ENCODE measurements at regions not wholly inside any gene's neighbourhood (a gene's known extent, or its start where the extent isn't known, plus 50 kb on each side); places are given as distances from the start of the nearest gene placed in this dataset.

DNA sequence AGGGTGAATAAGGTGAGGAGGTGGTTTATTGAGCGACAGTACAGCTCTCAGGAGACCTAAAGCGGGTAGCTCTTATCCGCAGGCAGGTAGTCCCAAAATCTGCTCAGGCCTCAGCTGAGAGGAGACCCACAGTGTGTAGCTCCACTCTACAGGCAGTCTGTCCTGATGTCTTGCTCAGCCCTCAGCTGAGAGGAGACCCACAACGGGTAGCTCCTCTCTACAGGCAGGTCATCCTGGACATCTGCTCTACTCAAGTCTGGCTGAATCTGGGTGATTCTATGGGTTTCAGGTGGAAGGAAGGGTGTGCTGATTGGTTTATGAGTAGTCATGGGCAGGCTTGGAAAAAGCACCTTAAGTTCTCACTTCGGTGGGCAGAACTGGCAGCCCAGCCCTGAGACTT, 55.6 kb upstream of the ABCB5 start:
- Histone ChIP-seq H3K9me3 (replicated peaks in 1 of 2; ENCODE audit: control insufficient read depth in 1 of 2, insufficient read depth in 1 of 2, low read length in 2 of 2) (peaks cover 0 to 11% of the 10 kb centered on the region in 2 donors), H3K27me3 (ENCODE audit: control insufficient read depth in 2 of 2, insufficient read depth in 2 of 2, low read length in 2 of 2) (no peaks in the 10 kb centered on the region), H2AFZ (ENCODE audit: insufficient read depth, low read depth, low read length, poor library complexity, severe bottlenecking) (no peak overlapping the region), H4K20me1 (ENCODE audit: insufficient read depth, low read length) (no peaks in the 10 kb centered on the region), H3K27ac (ENCODE audit: low read depth in 1 of 2, low read length in 2 of 2) (no peak overlapping the region), H3K79me2 (ENCODE audit: insufficient read depth, low read length) (no peaks in the 10 kb centered on the region), H3K9ac (ENCODE audit: insufficient read depth, low read length, poor library complexity, severe bottlenecking) (no peak overlapping the region), H3K4me2 (replicated peaks; ENCODE audit: extremely low read depth, low read length, poor library complexity, severe bottlenecking) (no peak overlapping the region), H3K4me1 (ENCODE audit: control insufficient read depth in 1 of 2, insufficient read depth in 2 of 2, low read length in 2 of 2) (no peaks in the 10 kb centered on the region), H3K4me3 (replicated peaks in 1 of 3; ENCODE audit: low read depth in 2 of 3, low read length in 3 of 3) (no peak overlapping the region), H3K36me3 (replicated peaks in 1 of 2; ENCODE audit: control insufficient read depth in 1 of 2, insufficient read depth in 2 of 2, low read length in 2 of 2) (no peaks in the 10 kb centered on the region)
- Mint-ChIP-seq H3K9me3 (peaks cover 0 to 4% (median 2%) of the 10 kb centered on the region in 7 donors), H3K4me3 (no peak overlapping the region), H3K4me1 (no peaks in the 10 kb centered on the region), H3K36me3 (no peaks in the 10 kb centered on the region), H3K27me3 (ENCODE audit: low read depth in 3 of 3) (no peaks in the 10 kb centered on the region), H3K27ac (no peak overlapping the region)
- no peak for DNase-seq
- WGBS (ENCODE audit: insufficient coverage) = 100% methylated on average over 4 of the region's 5 CpGs
- TF ChIP-seq CTCF (IDR thresholded peaks at IDR 0.05) = no peak
- intact Hi-C loops (cut with micrococcal nuclease) = no loop called here

- no peak for TF ChIP-seq CTCF (IDR thresholded peaks at IDR 0.05)
- H3K9ac ChIP-seq (ENCODE audit: insufficient read depth, low read length, poor library complexity, severe bottlenecking) = no peak overlapping the region
These were observed 54.9 kb upstream of the ABCB5 start for GRCh38 chr7:20560325-20561180.

More at GRCh38 chr7:20560325-20561180, 54.9 kb upstream of the ABCB5 start:
- WGBS (ENCODE audit: insufficient coverage) = 94% methylated on average over 10 of the region's 16 CpGs
- Mint-ChIP-seq H3K4me3 (no peak overlapping the region), H3K27ac (peak overlapping the region in 2 of 7 donors; percentile 46 to 63), H3K4me1 (no peaks in the 10 kb centered on the region), H3K9me3 (peaks cover 0 to 4% (median 2%) of the 10 kb centered on the region in 7 donors), H3K36me3 (no peaks in the 10 kb centered on the region), H3K27me3 (ENCODE audit: low read depth in 3 of 3) (no peaks in the 10 kb centered on the region)
- no peaks in the 10 kb centered on the region for H4K20me1 ChIP-seq (ENCODE audit: insufficient read depth, low read length)
- H2AFZ ChIP-seq (ENCODE audit: insufficient read depth, low read depth, low read length, poor library complexity, severe bottlenecking) = no peak overlapping the region
- H3K27me3 ChIP-seq (ENCODE audit: control insufficient read depth in 2 of 2, insufficient read depth in 2 of 2, low read length in 2 of 2) = no peaks in the 10 kb centered on the region
- no peaks in the 10 kb centered on the region for H3K36me3 ChIP-seq (replicated peaks in 1 of 2; ENCODE audit: control insufficient read depth in 1 of 2, insufficient read depth in 2 of 2, low read length in 2 of 2)
- no peak for DNase-seq
- no peaks in the 10 kb centered on the region for H3K79me2 ChIP-seq (ENCODE audit: insufficient read depth, low read length)
- peaks cover 0 to 11% of the 10 kb centered on the region in 2 donors for H3K9me3 ChIP-seq (replicated peaks in 1 of 2; ENCODE audit: control insufficient read depth in 1 of 2, insufficient read depth in 1 of 2, low read length in 2 of 2)
- H3K27ac ChIP-seq (ENCODE audit: low read depth in 1 of 2, low read length in 2 of 2) = no peak overlapping the region
- intact Hi-C loops (cut with micrococcal nuclease) = no loop called here
- no peak overlapping the region for H3K4me3 ChIP-seq (replicated peaks in 1 of 3; ENCODE audit: low read depth in 2 of 3, low read length in 3 of 3)
- H3K4me2 ChIP-seq (replicated peaks; ENCODE audit: extremely low read depth, low read length, poor library complexity, severe bottlenecking) = no peak overlapping the region
- H3K4me1 ChIP-seq (ENCODE audit: control insufficient read depth in 1 of 2, insufficient read depth in 2 of 2, low read length in 2 of 2) = no peaks in the 10 kb centered on the region

All from CD14-positive monocyte (primary cell).